K562 (cell line): ENCODE measurements at regions not wholly inside any gene's neighbourhood (a gene's known extent, or its start where the extent isn't known, plus 50 kb on each side); places are given as distances from the start of the nearest gene placed in this dataset.

Experiments used
- ATAC-seq: fragments of 200-7000 bp; cut with Tn5 transposase; 3 replicates; pipeline ENCODE4 v1.9.1; 2020; ENCODE audit warnings: moderate library complexity
- BruUV-seq: library from RNA; stranded (reverse); fragments of 400-500 nt; replicated peaks from 2 replicates; lab custom pipeline; 2021; lab: Mats Ljungman, UMichigan
- CTCF ChIA-PET: fragments of 300-600 bp; formaldehyde crosslinking; extraction: SDS; loops from one replicate; lab custom pipeline; 2021; ENCODE audit warnings: low intra/inter-chr PET ratio; lab: Yijun Ruan, JAX
- POLR2A ChIA-PET: fragments of 300-600, 350-650 bp; sonication (Branson Sonifier 250); formaldehyde crosslinking; extraction: SDS; loops from one replicate; lab custom pipeline; 2021; ENCODE audit warnings: antibody characterized with exemption, inconsistent platforms; lab: Yijun Ruan, JAX
- DNase-seq, 4 experiments: peaks; one replicate each; pipeline versions ENCODE4 v3.0.0 to v3.0.0-alpha.2; 2011 to 2018; ENCODE audit warnings: low spot score in 3 of 4, mixed read lengths in 3 of 4; ENCODE audit errors: extremely low read depth in 1 of 4
- FAIRE-seq: peaks from 2 replicates; lab custom pipeline; 2011; peaks lifted over from hg19 to GRCh38; lab: Jason Lieb, UNC
- H2AFZ ChIP-seq: 2 replicates; pipeline ENCODE4 v1.6.0; 2011; ENCODE audit warnings: low read depth, low read length, control low read depth, inconsistent platforms
- H3K27ac ChIP-seq: fragments of 200-600 bp; 3 replicates; pipeline ENCODE4 v1.8.0; 2011; ENCODE audit warnings: low read depth, mild to moderate bottlenecking, control low read depth, inconsistent platforms, low read length, moderate library complexity, mixed read lengths; ENCODE audit errors: extremely low read depth
- H3K27me3 ChIP-seq, 2 experiments: fragments of 300-600 bp in 1 of 2; 2 replicates in 1 of 2; 3 replicates in 1 of 2; pipeline versions ENCODE4 v1.6.0 to v1.8.0; 2011; ENCODE audit warnings: inconsistent platforms in 2 of 2, low read length in 2 of 2, mild to moderate bottlenecking in 1 of 2, mixed read lengths in 1 of 2, moderate library complexity in 1 of 2; ENCODE audit not compliant: control insufficient read depth in 2 of 2, insufficient read depth in 2 of 2
- H3K36me3 ChIP-seq: fragments of 300-600 bp; 3 replicates; pipeline ENCODE4 v1.8.0; 2011; ENCODE audit warnings: mild to moderate bottlenecking, low read length, inconsistent platforms; ENCODE audit not compliant: control insufficient read depth, insufficient read depth
- H3K4me1 ChIP-seq, 2 experiments: fragments of 200-600 bp in 1 of 2; replicated peaks in 1 of 2; 2 replicates in 1 of 2; 3 replicates in 1 of 2; pipeline versions ENCODE4 v1.5.1 to v1.8.0; 2011; ENCODE audit warnings: inconsistent platforms in 2 of 2, low read length in 2 of 2, mild to moderate bottlenecking in 1 of 2, mixed read lengths in 1 of 2, moderate library complexity in 1 of 2; ENCODE audit not compliant: control insufficient read depth in 2 of 2, insufficient read depth in 2 of 2
- H3K4me2 ChIP-seq: 2 replicates; pipeline ENCODE4 v1.6.1; 2011; ENCODE audit warnings: low read length, control low read depth, inconsistent platforms, mixed read lengths; ENCODE audit not compliant: insufficient read depth
- H3K4me3 ChIP-seq: fragments of 200-600 bp; sonication (generic), shearing (Covaris generic); 2 replicates; pipeline ENCODE4 v1.5.1; 2016; ENCODE audit warnings: control low read depth, inconsistent platforms
- H3K79me2 ChIP-seq: fragments of 200-600 bp; 3 replicates; pipeline ENCODE4 v1.8.0; 2011; ENCODE audit warnings: low read length, inconsistent platforms; ENCODE audit not compliant: control insufficient read depth, insufficient read depth
- H3K9ac ChIP-seq, 2 experiments: 2 replicates each; pipeline versions ENCODE4 v1.6.0 to v1.6.1; 2011; ENCODE audit warnings: low read depth in 2 of 2, low read length in 2 of 2, control low read depth in 1 of 2, inconsistent platforms in 1 of 2, mild to moderate bottlenecking in 1 of 2, mixed read lengths in 1 of 2; ENCODE audit not compliant: insufficient read depth in 1 of 2
- H3K9me1 ChIP-seq: one replicate; pipeline ENCODE4 v1.6.0; 2011; ENCODE audit warnings: inconsistent platforms, mild to moderate bottlenecking, low read length, moderate library complexity; ENCODE audit not compliant: control insufficient read depth, insufficient read depth
- H3K9me3 ChIP-seq: replicated peaks from 2 replicates; pipeline ENCODE4 v1.5.1; 2011; ENCODE audit warnings: low read depth, low read length, inconsistent platforms; ENCODE audit not compliant: control insufficient read depth, insufficient read depth
- H4K20me1 ChIP-seq: replicated peaks from 2 replicates; pipeline ENCODE4 v1.6.1; 2011; ENCODE audit warnings: low read length, inconsistent platforms, mixed read lengths; ENCODE audit not compliant: control insufficient read depth, insufficient read depth
- BACH1 ChIP-seq: fragments of 200-800 bp; sonication (Bioruptor generic); IDR thresholded peaks from 2 replicates; pipeline ENCODE4 v1.6.1; 2016; ENCODE audit warnings: missing genetic modification characterization, missing compliant biosample characterization
- BCLAF1 ChIP-seq, 2 experiments: fragments of 450-650 bp in 1 of 2; IDR thresholded peaks; 2 replicates each; pipeline ENCODE4 v1.6.1; 2011 to 2017; ENCODE audit warnings: low read depth in 2 of 2, antibody characterized with exemption in 1 of 2, borderline replicate concordance in 1 of 2, low read length in 1 of 2, mild to moderate bottlenecking in 1 of 2, mixed read lengths in 1 of 2; ENCODE audit not compliant: control insufficient read depth in 1 of 2
- CEBPB ChIP-seq: fragments of 450-650 bp; IDR thresholded peaks from 2 replicates; pipeline ENCODE4 v1.6.1; 2016; ENCODE audit warnings: missing genetic modification characterization, missing compliant biosample characterization
- E2F5 ChIP-seq: sonication (generic); formaldehyde crosslinking; IDR thresholded peaks from 2 replicates; pipeline ENCODE4 v1.8.0; 2022; ENCODE audit warnings: mild to moderate bottlenecking, missing genetic modification reagents
- FOXJ2 ChIP-seq: fragments of 200-800 bp; sonication (Bioruptor generic); IDR thresholded peaks from 2 replicates; pipeline ENCODE4 v1.6.1; 2016; ENCODE audit warnings: missing genetic modification characterization, missing compliant biosample characterization
- FOXM1 ChIP-seq, 2 experiments: fragments of 450-650 bp in 1 of 2; sonication (generic) in 1 of 2; formaldehyde crosslinking in 1 of 2; IDR thresholded peaks; 2 replicates each; pipeline versions ENCODE4 v1.6.1 to v1.9.0; 2017 to 2022; ENCODE audit warnings: low read depth in 2 of 2, mild to moderate bottlenecking in 2 of 2, missing genetic modification reagents in 1 of 2, moderate library complexity in 1 of 2
- HEY1 ChIP-seq: fragments of 250-450 bp; sonication (Bioruptor Pico); IDR thresholded peaks from 2 replicates; pipeline ENCODE4 v1.5.0; 2020; ENCODE audit warnings: mild to moderate bottlenecking, moderate library complexity, borderline replicate concordance
- MITF ChIP-seq: IDR thresholded peaks from 2 replicates; pipeline ENCODE4 v1.6.1; 2014; ENCODE audit warnings: antibody characterized with exemption
- NR3C1 ChIP-seq: sonication (generic); formaldehyde crosslinking; IDR thresholded peaks from 2 replicates; pipeline ENCODE4 v1.8.1; 2022; ENCODE audit warnings: missing genetic modification reagents
- XRCC3 ChIP-seq: fragments of 450-650 bp; IDR thresholded peaks from 2 replicates; pipeline ENCODE4 v1.6.1; 2017; ENCODE audit warnings: mild to moderate bottlenecking, moderate library complexity
- ZC3H4 ChIP-seq: sonication (generic); formaldehyde crosslinking; IDR thresholded peaks from 2 replicates; pipeline ENCODE4 v1.9.0; 2021; ENCODE audit warnings: missing genetic modification reagents, borderline replicate concordance
- ZC3H8 ChIP-seq: fragments of 450-650 bp; IDR thresholded peaks from 2 replicates; pipeline ENCODE4 v1.6.1; 2017
- ZFP1 ChIP-seq: fragments of 450-650 bp; formaldehyde crosslinking; IDR thresholded peaks from 2 replicates; pipeline ENCODE4 v1.4.0; 2020; ENCODE audit warnings: mild to moderate bottlenecking, mixed read lengths
- ZKSCAN3 ChIP-seq: fragments of 250-450 bp; sonication (Bioruptor Pico); IDR thresholded peaks from 2 replicates; pipeline ENCODE4 v1.4.0; 2020
- ZNF134 ChIP-seq: fragments of 250-450 bp; sonication (Bioruptor Pico); conservative IDR thresholded peaks from 2 replicates; pipeline ENCODE4 v1.4.0; 2020
- ZNF431 ChIP-seq: sonication (generic); formaldehyde crosslinking; IDR thresholded peaks from 2 replicates; pipeline ENCODE4 v1.8.0; 2022; ENCODE audit warnings: mild to moderate bottlenecking, missing genetic modification reagents
- ZNF512 ChIP-seq: IDR thresholded peaks from 2 replicates; pipeline ENCODE4 v1.6.1; 2016; ENCODE audit warnings: missing genetic modification characterization, missing compliant biosample characterization
- in situ Hi-C: fragments of 300-500 bp; cut with MboI; formaldehyde crosslinking; loops from 4 replicates; pipeline ENCODE4 v1.15.0; 2018; ENCODE audit warnings: inconsistent platforms, mixed read lengths
- intact Hi-C: fragments of 100-400 bp; cut with micrococcal nuclease; formaldehyde crosslinking; loops from 2 replicates; pipeline ENCODE4 v1.14.2; 2022

- H3K9me3 ChIP-seq = no peaks in the 10 kb centered on the region; the same call in 1 of the 2 replicates
Measured at GRCh38 chr2:180366481-180366880, 359.4 kb upstream of the CWC22 start.

More at GRCh38 chr2:180366481-180366880, 359.4 kb upstream of the CWC22 start:
- TF ChIP-seq HEY1 (CRISPR knock-in tag) = no peak
- no peak for TF ChIP-seq ZC3H8
- TF ChIP-seq FOXM1 (IDR thresholded peaks at IDR 0.05; ENCODE audit: low read depth) = no peak
- TF ChIP-seq FOXM1 (CRISPR knock-in tag; IDR thresholded peaks at IDR 0.05; ENCODE audit: low read depth) = no peak
- no peak for TF ChIP-seq ZC3H4 (CRISPR knock-in tag)
- TF ChIP-seq E2F5 (CRISPR knock-in tag) = no peak
- TF ChIP-seq ZNF134 (CRISPR knock-in tag) = no peak
- no peak for TF ChIP-seq NR3C1 (CRISPR knock-in tag)
- no peak for TF ChIP-seq MITF
- no peak for TF ChIP-seq BCLAF1 (IDR thresholded peaks at IDR 0.05; ENCODE audit: borderline replicate concordance in 1 of 2, control insufficient read depth in 1 of 2, low read depth in 2 of 2, low read length in 1 of 2)
- no peak for TF ChIP-seq ZNF431
- no peak for TF ChIP-seq ZFP1 (CRISPR knock-in tag)
- no peak for TF ChIP-seq CEBPB (tag)
- no peak for TF ChIP-seq ZNF512
- TF ChIP-seq ZKSCAN3 (CRISPR knock-in tag) = no peak
- TF ChIP-seq BACH1 (tag) = no peak
- TF ChIP-seq FOXJ2 (tag) = no peak
- TF ChIP-seq XRCC3 = no peak
- BruUV-seq = no TSS peak
- no peaks in the 10 kb centered on the region for H3K27me3 ChIP-seq
- ChIA-PET POLR2A (no interaction called here), CTCF (no interaction called here)
- DNase-seq (no peak), ATAC-seq (no peak), FAIRE-seq (no peak)
- no peak overlapping the region for H3K4me3 ChIP-seq
- H2AFZ ChIP-seq = no peak overlapping the region
- in situ Hi-C loops (no loop called here), intact Hi-C loops (no loop called here)
- no peak overlapping the region for H3K27ac ChIP-seq
- H3K4me1 ChIP-seq = no peaks in the 10 kb centered on the region
- H3K4me2 ChIP-seq = no peak overlapping the region
- no peak overlapping the region for H3K9ac ChIP-seq
- H3K9me1 ChIP-seq = no peaks in the 10 kb centered on the region
- H4K20me1 ChIP-seq = no peaks in the 10 kb centered on the region
- no peaks in the 10 kb centered on the region for H3K79me2 ChIP-seq
- no peaks in the 10 kb centered on the region for H3K36me3 ChIP-seq
